HG02973 (cell line): ENCODE measurements at regions not wholly inside any gene's neighbourhood (a gene's known extent, or its start where the extent isn't known, plus 50 kb on each side); places are given as distances from the start of the nearest gene placed in this dataset.

ENCODE experiments used
- ATAC-seq: cut with Tn5 transposase; IDR thresholded peaks from one replicate; pipeline ENCODE4 v1.9.1; 2021; ENCODE audit warnings: moderate library complexity; ENCODE audit not compliant: unreplicated experiment

DNA sequence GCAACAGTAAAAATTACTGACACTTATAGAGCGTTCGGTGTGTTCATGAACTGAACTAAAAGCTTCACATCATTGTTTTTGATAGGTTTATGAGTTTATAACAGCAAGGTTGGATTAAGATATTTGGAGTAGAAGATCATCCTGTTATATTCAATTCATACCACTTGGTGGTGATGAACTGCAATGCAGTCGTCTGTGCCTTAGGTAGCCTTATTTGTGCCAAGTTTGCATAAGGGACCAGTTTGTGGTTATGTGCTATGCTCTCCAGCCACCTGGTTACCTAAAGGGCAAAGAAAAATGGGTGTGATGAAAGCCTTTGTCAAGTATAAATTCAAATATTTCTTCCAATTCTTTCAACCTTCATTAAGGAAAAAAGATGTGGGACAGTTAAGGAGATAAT, 150.9 kb upstream of the KCNH7 start:
- no peak for ATAC-seq

- no peak for ATAC-seq
Observed at GRCh38 chr2:162974771-162975170, 136.2 kb upstream of the KCNH7 start.

GRCh38 chr2:162972383-162972782, 133.8 kb upstream of the KCNH7 start:
- ATAC-seq = no peak

DNA sequence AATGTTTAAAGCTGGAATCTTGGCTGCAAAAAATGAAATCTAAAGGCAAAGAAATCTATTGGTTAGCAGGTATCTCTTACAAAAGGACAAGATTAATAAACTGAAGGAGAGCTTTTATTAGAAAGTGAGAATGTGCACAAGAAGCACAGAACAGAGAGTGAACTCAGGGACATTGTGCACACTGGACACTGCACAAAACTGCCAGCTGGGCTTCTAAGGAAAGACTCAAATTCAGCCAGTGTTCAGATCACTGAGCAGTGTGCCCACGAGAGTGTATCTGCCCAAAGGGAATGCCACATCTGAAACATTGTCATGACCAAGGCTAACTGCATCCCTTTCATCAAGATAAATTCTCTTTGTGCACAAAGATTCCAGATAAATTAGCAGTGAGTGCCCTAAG, 129.7 kb upstream of the KCNH7 start:
- no peak for ATAC-seq

DNA sequence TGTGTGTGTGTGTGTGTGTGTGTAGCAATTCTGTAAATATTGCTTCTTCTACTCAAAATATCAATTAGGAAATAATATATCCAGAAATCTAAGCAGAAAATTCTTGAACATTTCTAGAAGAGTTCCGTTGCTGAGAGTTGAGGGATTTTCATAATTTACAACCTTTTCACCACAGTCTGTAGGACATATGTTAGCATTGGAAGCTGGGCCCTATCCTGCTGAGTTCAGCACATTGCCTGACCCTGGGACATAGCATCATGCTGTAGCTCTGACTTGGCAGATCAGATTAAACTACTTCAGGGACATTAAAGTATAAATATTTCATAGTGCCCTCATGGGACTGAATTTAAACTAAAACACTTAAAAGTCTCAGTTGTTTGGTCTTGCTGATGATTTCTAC, 129.2 kb upstream of the KCNH7 start:
- no peak for ATAC-seq

DNA sequence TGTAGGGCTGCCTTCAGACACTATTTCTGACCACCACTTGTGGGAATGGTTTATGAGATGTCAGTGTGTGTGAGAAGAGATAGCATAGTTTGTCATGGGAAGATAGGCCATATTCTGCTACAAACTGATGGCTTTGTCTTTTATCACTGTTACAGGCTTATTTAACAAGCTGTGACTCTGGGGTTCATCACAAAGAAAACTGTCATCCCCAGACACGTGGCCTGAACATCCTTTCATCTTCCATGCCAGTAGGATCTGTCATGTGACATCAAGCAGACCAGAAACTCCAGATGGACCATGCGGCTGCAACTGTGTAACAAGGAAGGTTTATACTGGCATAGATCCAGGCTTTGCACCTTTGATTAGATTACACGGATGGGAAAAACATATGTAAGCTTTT, 128.6 kb upstream of the KCNH7 start:
- no peak for ATAC-seq

DNA sequence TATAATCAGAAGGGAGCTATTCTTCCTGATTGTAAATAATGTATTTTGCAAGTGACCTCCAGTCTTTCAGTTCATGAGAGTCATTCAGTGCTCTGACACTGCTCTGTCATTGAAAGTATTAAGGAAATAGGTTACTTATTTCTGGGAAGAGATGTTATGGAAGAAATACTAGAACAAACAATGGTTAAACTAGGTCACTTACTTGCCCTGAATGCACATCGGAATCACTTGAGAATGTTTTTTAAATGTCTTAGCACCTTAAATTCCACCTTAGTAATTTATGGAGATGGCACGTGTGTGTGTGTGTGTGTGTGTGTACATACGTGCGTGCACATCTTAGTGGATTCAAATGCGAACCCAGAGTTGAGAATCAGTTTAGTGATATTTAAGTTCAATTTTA, 126.6 kb upstream of the KCNH7 start:
- ATAC-seq = no peak

- ATAC-seq = no peak
Observed at GRCh38 chr2:162964513-162964912, 125.9 kb upstream of the KCNH7 start.

- ATAC-seq = no peak
Observed at GRCh38 chr2:162963156-162963555, 124.6 kb upstream of the KCNH7 start.

GRCh38 chr2:162945785-162946184, 107.2 kb upstream of the KCNH7 start:
- no peak for ATAC-seq

GRCh38 chr2:162938387-162938786, 99.8 kb upstream of the KCNH7 start:
- no peak for ATAC-seq

GRCh38 chr2:162934191-162934590, 95.6 kb upstream of the KCNH7 start:
- no peak for ATAC-seq

DNA sequence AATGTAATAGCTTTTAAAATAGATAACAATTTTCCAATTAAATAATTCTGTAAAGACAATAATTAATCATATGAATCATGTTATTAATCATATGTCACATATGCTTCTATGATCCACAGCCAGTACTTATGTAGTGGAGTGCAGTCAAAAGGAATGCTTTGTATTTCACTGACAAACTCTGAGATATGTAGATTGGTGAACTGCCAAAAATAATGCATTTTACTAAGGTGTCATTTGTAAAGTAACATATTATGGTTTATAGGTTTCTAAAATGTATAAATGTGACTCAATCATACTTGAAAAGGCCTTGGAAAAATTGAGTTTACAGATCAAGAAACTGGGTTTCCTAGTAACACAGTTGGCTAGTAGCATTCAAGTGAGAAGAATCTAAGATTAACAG, 93.8 kb upstream of the KCNH7 start:
- no peak for ATAC-seq

DNA sequence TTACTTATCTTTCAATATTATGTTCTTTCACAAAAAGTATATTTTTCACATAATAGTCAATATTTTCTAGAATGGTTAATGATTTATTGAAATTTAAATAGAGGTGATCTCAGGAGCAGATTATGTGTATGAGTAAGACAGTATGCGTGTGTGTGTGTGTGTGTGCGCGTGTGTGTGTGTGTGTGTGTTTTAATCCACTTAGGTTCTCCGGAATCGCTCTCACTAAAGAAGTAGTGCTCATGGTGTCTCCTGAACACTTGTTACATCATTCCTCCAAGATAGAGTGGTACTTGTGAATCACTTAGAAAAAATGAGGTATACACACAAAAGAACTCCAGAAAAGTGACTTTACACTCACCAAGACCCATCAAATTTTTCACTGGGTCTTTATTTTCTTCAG, 91.0 kb upstream of the KCNH7 start:
- no peak for ATAC-seq

- ATAC-seq = no peak
Observed at GRCh38 chr2:162928356-162928755, 89.8 kb upstream of the KCNH7 start.

DNA sequence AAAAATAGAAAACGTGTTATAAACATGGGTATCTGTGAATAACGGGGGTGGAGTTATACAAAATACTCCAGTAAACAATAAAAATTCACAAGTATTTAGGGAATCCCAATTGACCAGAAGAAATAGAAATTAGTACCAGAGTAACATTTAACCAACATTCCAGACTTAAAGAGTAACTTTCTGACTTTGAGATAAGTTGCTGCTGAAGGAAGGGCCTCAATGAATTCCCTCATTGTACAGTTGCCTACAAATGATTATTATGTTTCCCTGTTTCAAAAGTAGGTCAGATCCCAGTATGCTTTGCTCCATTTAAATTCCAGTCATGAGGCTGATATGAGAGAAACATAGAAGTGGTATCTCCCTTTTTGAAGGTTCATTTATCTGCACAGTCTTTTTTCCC, 88.3 kb upstream of the KCNH7 start:
- no peak for ATAC-seq

- no peak for ATAC-seq
Observed at GRCh38 chr2:162926501-162926900, 87.9 kb upstream of the KCNH7 start.

GRCh38 chr2:162925595-162925994, 87.0 kb upstream of the KCNH7 start:
- no peak for ATAC-seq

- ATAC-seq = no peak
Observed at GRCh38 chr2:162919111-162919510, 80.5 kb upstream of the KCNH7 start.

- no peak for ATAC-seq
Observed at GRCh38 chr2:162917626-162918025, 79.1 kb upstream of the KCNH7 start.

- no peak for ATAC-seq
Observed at GRCh38 chr2:162916286-162916801, 77.8 kb upstream of the KCNH7 start.

GRCh38 chr2:162915858-162916257, 77.3 kb upstream of the KCNH7 start:
- ATAC-seq = no peak

DNA sequence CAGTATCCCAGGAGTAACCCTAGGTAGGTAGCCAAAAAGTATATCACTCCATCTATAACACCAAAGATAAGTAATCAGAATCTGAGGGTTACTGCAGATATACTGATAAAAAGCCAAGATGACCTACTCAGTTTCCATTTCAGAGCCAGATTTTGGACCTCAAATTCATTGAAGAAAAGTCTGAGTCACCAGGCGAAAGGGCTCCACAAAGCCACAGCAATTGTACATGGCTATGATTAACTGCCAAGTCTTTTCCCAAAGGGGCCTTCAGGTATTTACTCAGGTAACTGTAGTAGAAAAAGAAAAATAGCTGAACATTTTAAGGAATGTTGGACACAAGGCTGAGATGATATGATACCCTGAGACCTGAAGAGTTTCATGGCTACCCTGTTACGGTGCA, 75.6 kb upstream of the KCNH7 start:
- ATAC-seq = no peak

DNA sequence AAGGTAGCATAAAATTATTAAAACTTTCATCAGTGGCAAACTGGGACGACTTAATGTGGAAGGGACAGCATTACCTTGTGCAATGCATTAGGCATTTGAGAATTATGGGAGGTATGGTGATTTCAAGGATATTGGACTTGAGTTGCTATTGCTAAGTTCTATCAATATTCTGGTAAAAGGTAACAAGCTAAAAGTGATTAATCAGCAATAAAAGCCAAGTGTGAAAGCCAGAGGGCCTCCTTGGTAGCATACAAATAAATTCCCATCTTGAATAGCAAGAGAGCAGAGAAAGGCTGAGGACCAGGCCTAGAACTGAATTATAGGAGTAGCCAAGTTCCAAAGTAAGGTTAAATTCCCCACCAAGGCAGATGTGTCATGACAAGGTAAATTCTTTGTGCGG, 74.2 kb upstream of the KCNH7 start:
- ATAC-seq = no peak
